Heart left ventricle (tissue), 13 donors: ENCODE measurements at regions not wholly inside any gene's neighbourhood (a gene's known extent, or its start where the extent isn't known, plus 50 kb on each side); places are given as distances from the start of the nearest gene placed in this dataset.

ENCODE experiments used
- POLR2A ChIP-seq, 2 donors: fragments of 450-650 bp; IDR thresholded peaks; one replicate each; pipeline ENCODE4 v1.6.1; 2017; ENCODE audit warnings: antibody characterized with exemption in 2 of 2, mild to moderate bottlenecking in 2 of 2, moderate library complexity in 2 of 2
- TF ChIP-seq, protein P1 (sequence below), 12 donors: fragments of 200-600 bp; sonication (generic) in 4 of 12; IDR thresholded peaks; one replicate each; pipeline versions ENCODE4 v1.5.0 to v1.8.0; 2018 to 2022; ENCODE audit warnings: antibody characterized with exemption in 12 of 12, mild to moderate bottlenecking in 5 of 12
- donor health status: ischemic (EF 13 %, LVEDD 7.1; RV severe dilation, severe dysfunction).
- donor health status: DM: no; HTN: yes; CAD: no.
- donor health status: DM: no; HTN: no; CAD: no.
- donor health status: ischemic (EF 25% LVEDD 6.9; RV normal size, moderate dysfunction).
- donor health status: ischemic (EF 25% LVEDD 5.7; RV mildly dilated, moderate dysfunction).
- donor health status: ischemic (EF 35%, LVEDD 5.7; RV mildly dilated, moderate dysfunction).
- donor health status: nonischemic (EF 11% LVEDD 7.7; RV severe dilation, severe dysfunction).
- donor health status: DM: yes; HTN: yes; CAD: no.
- donor health status: PGD.
- donor health status: ischemic (EF 29% LVEDD 5.4; RV normal size, mild dysfunction).
- donor health status: nonischemic (EF 23%, LVEDD 6.1; RV moderate dilation, normal function).

DNA sequence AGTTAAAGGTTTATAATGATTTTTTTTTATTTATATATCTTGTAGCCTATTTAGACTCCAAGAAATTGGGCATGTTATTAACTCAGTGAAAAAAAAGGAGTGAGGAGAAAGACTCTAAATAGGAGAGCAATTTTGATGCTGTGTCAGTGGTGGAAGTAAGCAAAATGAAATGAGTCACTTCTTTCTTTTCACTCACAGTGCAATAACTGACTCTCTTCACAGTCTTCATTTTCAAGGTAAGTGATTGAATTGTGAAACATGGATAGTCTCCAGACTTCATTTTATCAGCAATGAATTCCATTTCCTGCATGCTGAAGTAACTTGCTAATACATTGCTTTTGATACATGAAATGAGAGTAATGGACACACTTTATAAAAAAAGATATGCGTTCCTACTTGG lies 2271.5 kb downstream of the PCDH7 start:
- TF ChIP-seq, protein P1, sequence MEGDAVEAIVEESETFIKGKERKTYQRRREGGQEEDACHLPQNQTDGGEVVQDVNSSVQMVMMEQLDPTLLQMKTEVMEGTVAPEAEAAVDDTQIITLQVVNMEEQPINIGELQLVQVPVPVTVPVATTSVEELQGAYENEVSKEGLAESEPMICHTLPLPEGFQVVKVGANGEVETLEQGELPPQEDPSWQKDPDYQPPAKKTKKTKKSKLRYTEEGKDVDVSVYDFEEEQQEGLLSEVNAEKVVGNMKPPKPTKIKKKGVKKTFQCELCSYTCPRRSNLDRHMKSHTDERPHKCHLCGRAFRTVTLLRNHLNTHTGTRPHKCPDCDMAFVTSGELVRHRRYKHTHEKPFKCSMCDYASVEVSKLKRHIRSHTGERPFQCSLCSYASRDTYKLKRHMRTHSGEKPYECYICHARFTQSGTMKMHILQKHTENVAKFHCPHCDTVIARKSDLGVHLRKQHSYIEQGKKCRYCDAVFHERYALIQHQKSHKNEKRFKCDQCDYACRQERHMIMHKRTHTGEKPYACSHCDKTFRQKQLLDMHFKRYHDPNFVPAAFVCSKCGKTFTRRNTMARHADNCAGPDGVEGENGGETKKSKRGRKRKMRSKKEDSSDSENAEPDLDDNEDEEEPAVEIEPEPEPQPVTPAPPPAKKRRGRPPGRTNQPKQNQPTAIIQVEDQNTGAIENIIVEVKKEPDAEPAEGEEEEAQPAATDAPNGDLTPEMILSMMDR (IDR thresholded peaks at IDR 0.05), result no peak
- TF ChIP-seq POLR2A (IDR thresholded peaks at IDR 0.05), result no peak
